Activated naive CD4-positive, alpha-beta T cell treated with anti-CD3 and anti-CD28 coated beads, Interleukin-2, amount 10 ng/mL, durations not matched to agents 7 days and 5 days (primary cell): ENCODE measurements at regions not wholly inside any gene's neighbourhood (a gene's known extent, or its start where the extent isn't known, plus 50 kb on each side); places are given as distances from the start of the nearest gene placed in this dataset.
"Not testable (repeated sequence)": the region's sequence is repeated elsewhere in the genome, so short reads cannot be mapped to it uniquely, and the experiment has no call there.

Experiments
- CTCF ChIA-PET: fragments of 350-600 bp; sonication (Branson Sonifier 250); formaldehyde crosslinking; loops from one replicate; lab custom pipeline; 2021; ENCODE audit warnings: antibody characterized with exemption; lab: Charles Lee
- DNase-seq: peaks from one replicate; pipeline ENCODE4 v3.0.0-alpha.2; 2020
- H3K27ac Mint-ChIP-seq: one replicate; pipeline ENCODE4 v1.8.0; 2021; ENCODE audit warnings: mild to moderate bottlenecking, moderate library complexity, mixed read lengths
- H3K27me3 Mint-ChIP-seq: one replicate; pipeline ENCODE4 v1.8.0; 2021; ENCODE audit warnings: mild to moderate bottlenecking, mixed read lengths
- H3K36me3 Mint-ChIP-seq: one replicate; pipeline ENCODE4 v1.8.0; 2021; ENCODE audit warnings: mixed read lengths
- H3K4me1 Mint-ChIP-seq: one replicate; pipeline ENCODE4 v1.8.0; 2021; ENCODE audit warnings: mixed read lengths
- H3K4me3 Mint-ChIP-seq: one replicate; pipeline ENCODE4 v1.8.0; 2021; ENCODE audit warnings: mild to moderate bottlenecking, moderate library complexity, mixed read lengths
- H3K9me3 Mint-ChIP-seq: one replicate; pipeline ENCODE4 v1.8.0; 2021; ENCODE audit warnings: mixed read lengths

DNA sequence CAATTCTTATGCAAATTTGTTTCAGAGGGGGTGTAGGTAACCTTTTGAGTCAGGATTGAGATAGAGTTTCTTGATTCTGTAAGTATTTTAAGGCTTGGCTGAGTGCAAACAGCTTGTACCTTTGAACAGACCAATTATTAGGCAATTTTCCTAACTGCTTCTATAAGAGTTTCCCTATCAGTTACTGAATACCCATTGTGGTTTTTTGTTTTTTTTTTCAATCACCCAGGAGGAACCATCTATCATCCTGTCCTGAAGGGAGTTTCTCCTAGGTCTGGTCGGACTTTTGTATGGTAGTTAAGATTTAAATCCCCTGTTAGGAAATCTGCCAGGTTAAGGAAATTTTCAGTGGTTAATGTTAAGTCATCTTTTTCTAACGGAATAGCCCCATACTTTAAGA is 319.4 kb upstream of the SLC39A10 start:
- H3K4me1 Mint-ChIP-seq, result no peaks in the 10 kb centered on the region
- H3K4me3 Mint-ChIP-seq, result no peak overlapping the region
- CTCF ChIA-PET, result no interaction called here
- H3K36me3 Mint-ChIP-seq, result peaks cover 3% of the 10 kb centered on the region
- no peak overlapping the region for H3K27ac Mint-ChIP-seq
- H3K27me3 Mint-ChIP-seq, result no peaks in the 10 kb centered on the region
- H3K9me3 Mint-ChIP-seq, result peaks cover 2% of the 10 kb centered on the region
- DNase-seq, result no peak

- Mint-ChIP-seq H3K27me3 (no peaks in the 10 kb centered on the region), H3K9me3 (peaks cover 5% of the 10 kb centered on the region), H3K4me1 (peaks cover 3% of the 10 kb centered on the region), H3K4me3 (no peak overlapping the region), H3K36me3 (peaks cover 7% of the 10 kb centered on the region), H3K27ac (no peak overlapping the region)
- CTCF ChIA-PET, result no interaction called here
- DNase-seq, result no peak
These were observed 323.2 kb upstream of the SLC39A10 start for GRCh38 chr2:195333869-195334268.

- no peaks in the 10 kb centered on the region for H3K27me3 Mint-ChIP-seq
- H3K27ac Mint-ChIP-seq, result no peak overlapping the region
These were observed 325.1 kb upstream of the SLC39A10 start for GRCh38 chr2:195331966-195332365.

GRCh38 chr2:195331129-195331528 is 325.9 kb upstream of the SLC39A10 start:
- no peaks in the 10 kb centered on the region for H3K27me3 Mint-ChIP-seq
- no peak for DNase-seq
- CTCF ChIA-PET, result interaction anchor here (1.3 to 1.9 kb wide), 2 partner anchors 10 to 12 kb away, joined by 4 to 6 read pairs; no protein-coding TSS in a partner anchor
- H3K4me1 Mint-ChIP-seq, result peaks cover 3% of the 10 kb centered on the region
- H3K9me3 Mint-ChIP-seq, result peaks cover 3% of the 10 kb centered on the region
- H3K36me3 Mint-ChIP-seq, result peaks cover 7% of the 10 kb centered on the region
- H3K4me3 Mint-ChIP-seq, result no peak overlapping the region
- H3K27ac Mint-ChIP-seq, result no peak overlapping the region

More at GRCh38 chr2:195331966-195332365, 325.1 kb upstream of the SLC39A10 start:
- Mint-ChIP-seq H3K4me1 (peaks cover 3% of the 10 kb centered on the region), H3K9me3 (peaks cover 5% of the 10 kb centered on the region), H3K4me3 (no peak overlapping the region), H3K36me3 (peaks cover 7% of the 10 kb centered on the region)
- DNase-seq, result no peak
- CTCF ChIA-PET, result interaction anchor here (1.9 kb wide), 1 partner anchor 9 kb away, joined by 6 read pairs; no protein-coding TSS in a partner anchor

DNA sequence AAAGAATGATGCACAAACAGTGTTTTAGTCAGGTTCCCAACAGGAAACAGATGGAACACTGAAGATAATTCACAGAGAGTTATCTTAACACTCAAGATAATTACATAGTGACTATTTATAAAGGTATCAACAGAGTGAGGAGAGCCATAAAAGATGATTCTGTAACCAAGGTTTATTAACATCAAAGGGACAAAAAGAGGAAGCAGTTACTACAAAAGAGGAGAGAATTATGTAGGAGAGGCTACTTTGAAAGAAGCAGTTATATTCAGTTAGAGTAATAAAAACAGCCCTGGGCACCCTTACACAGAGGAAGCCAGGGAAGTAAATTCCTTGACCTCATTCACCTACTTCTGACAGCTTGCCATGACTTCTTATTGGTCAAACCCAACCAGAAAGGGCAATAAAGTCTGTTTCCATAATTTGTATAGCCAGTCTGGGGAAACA is 326.5 kb upstream of the SLC39A10 start:
- H3K4me1 Mint-ChIP-seq, result peaks cover 3% of the 10 kb centered on the region
- CTCF ChIA-PET, result interaction anchor here (1.3 to 1.9 kb wide), 2 partner anchors 10 to 11 kb away, joined by 4 to 6 read pairs; no protein-coding TSS in a partner anchor
- no peak overlapping the region for H3K27ac Mint-ChIP-seq
- peaks cover 7% of the 10 kb centered on the region for H3K36me3 Mint-ChIP-seq
- H3K27me3 Mint-ChIP-seq, result no peaks in the 10 kb centered on the region
- peaks cover 3% of the 10 kb centered on the region for H3K9me3 Mint-ChIP-seq
- DNase-seq, result no peak
- no peak overlapping the region for H3K4me3 Mint-ChIP-seq

GRCh38 chr2:195329784-195330183 is 327.2 kb upstream of the SLC39A10 start:
- not testable (repeated sequence) for H3K9me3 Mint-ChIP-seq, H3K36me3 Mint-ChIP-seq, H3K4me3 Mint-ChIP-seq, H3K4me1 Mint-ChIP-seq, H3K27ac Mint-ChIP-seq, DNase-seq, H3K27me3 Mint-ChIP-seq
- CTCF ChIA-PET, result interaction anchor here (1.3 to 1.9 kb wide), 2 partner anchors 10 to 11 kb away, joined by 4 to 6 read pairs; no protein-coding TSS in a partner anchor

DNA sequence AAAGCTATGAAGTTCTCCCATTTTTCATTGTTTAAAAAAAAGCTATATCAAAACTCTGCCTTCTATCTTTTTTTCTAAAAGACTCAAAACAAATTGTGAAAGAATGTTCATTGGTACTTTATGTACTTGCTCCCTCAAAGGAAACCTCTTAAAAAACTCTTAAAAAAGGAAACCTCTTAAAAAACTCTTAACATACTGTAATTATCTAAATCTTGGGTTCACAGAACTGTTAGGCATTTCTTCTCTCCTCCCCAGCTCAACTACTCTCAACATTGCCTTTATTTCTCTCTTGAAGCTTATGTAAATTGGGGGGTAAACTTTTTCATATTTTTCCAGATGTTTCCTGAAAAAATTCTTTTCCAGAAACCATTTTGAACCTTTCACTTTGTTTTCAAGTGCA is 330.5 kb upstream of the SLC39A10 start:
- Mint-ChIP-seq H3K36me3 (peaks cover 4% of the 10 kb centered on the region), H3K27ac (no peak overlapping the region), H3K4me3 (no peak overlapping the region), H3K9me3 (peaks cover 7% of the 10 kb centered on the region), H3K27me3 (no peaks in the 10 kb centered on the region), H3K4me1 (peaks cover 3% of the 10 kb centered on the region)
- CTCF ChIA-PET, result no interaction called here
- no peak for DNase-seq

DNA sequence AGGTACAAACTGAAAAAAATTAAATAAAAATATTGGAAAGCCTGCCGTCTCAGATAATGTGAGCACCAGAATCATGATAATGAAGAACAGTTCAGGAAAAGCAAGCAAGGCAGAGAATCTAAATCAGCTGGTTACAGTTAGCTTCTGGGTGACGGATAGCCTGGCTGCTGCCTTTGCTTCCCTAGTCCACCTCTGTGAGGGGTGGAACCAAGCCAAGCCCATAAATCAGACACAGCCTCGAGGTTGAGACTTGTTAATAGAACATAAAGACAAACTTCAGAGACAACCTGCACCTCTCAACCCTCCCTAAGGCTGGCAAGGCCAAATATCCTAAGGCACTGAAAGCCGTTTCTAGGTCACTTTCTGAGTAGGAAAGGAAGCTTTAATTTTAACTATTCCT is 334.7 kb upstream of the SLC39A10 start:
- CTCF ChIA-PET, result interaction anchor here (1.0 kb wide), 1 partner anchor 552 kb away, joined by 3 read pairs; no protein-coding TSS in a partner anchor
- peaks cover 3% of the 10 kb centered on the region for H3K9me3 Mint-ChIP-seq
- H3K27me3 Mint-ChIP-seq, result no peaks in the 10 kb centered on the region
- peaks cover 20% of the 10 kb centered on the region for H3K4me1 Mint-ChIP-seq
- DNase-seq, result no peak
- H3K36me3 Mint-ChIP-seq, result no peaks in the 10 kb centered on the region
- no peak overlapping the region for H3K4me3 Mint-ChIP-seq
- H3K27ac Mint-ChIP-seq, result no peak overlapping the region

GRCh38 chr2:195320413-195320973 is 336.5 kb upstream of the SLC39A10 start:
- H3K36me3 Mint-ChIP-seq, result no peaks in the 10 kb centered on the region
- no peak for DNase-seq
- H3K4me1 Mint-ChIP-seq, result peaks cover 22% of the 10 kb centered on the region
- no peaks in the 10 kb centered on the region for H3K27me3 Mint-ChIP-seq
- H3K9me3 Mint-ChIP-seq, result peaks cover 3% of the 10 kb centered on the region
- CTCF ChIA-PET, result interaction anchor here (1.1 to 4.2 kb wide), 4 partner anchors 161 to 345 kb away, joined by 3 to 41 read pairs (median 11); no protein-coding TSS in a partner anchor
- no peak overlapping the region for H3K27ac Mint-ChIP-seq
- no peak overlapping the region for H3K4me3 Mint-ChIP-seq

GRCh38 chr2:195319548-195320412 is 337.2 kb upstream of the SLC39A10 start:
- no peak for DNase-seq
- Mint-ChIP-seq H3K27me3 (no peaks in the 10 kb centered on the region), H3K4me3 (no peak overlapping the region), H3K36me3 (no peaks in the 10 kb centered on the region), H3K9me3 (peaks cover 3% of the 10 kb centered on the region), H3K27ac (no peak overlapping the region), H3K4me1 (peaks cover 22% of the 10 kb centered on the region)
- CTCF ChIA-PET, result interaction anchor here (0.9 to 4.2 kb wide), 6 partner anchors 11 to 345 kb away, joined by 3 to 41 read pairs (median 4); no protein-coding TSS in a partner anchor

- H3K4me3 Mint-ChIP-seq, result no peak overlapping the region
- peaks cover 22% of the 10 kb centered on the region for H3K4me1 Mint-ChIP-seq
- no peaks in the 10 kb centered on the region for H3K27me3 Mint-ChIP-seq
- H3K9me3 Mint-ChIP-seq, result peaks cover 2% of the 10 kb centered on the region
- CTCF ChIA-PET, result interaction anchor here (0.7 to 4.2 kb wide), 6 partner anchors 11 to 1976 kb away, joined by 3 to 41 read pairs (median 4); no protein-coding TSS in a partner anchor
- H3K36me3 Mint-ChIP-seq, result no peaks in the 10 kb centered on the region
- DNase-seq, result no peak
- H3K27ac Mint-ChIP-seq, result no peak overlapping the region
These were observed 337.9 kb upstream of the SLC39A10 start for GRCh38 chr2:195319112-195319460.

- H3K4me1 Mint-ChIP-seq, result peaks cover 22% of the 10 kb centered on the region
- H3K36me3 Mint-ChIP-seq, result no peaks in the 10 kb centered on the region
- no peaks in the 10 kb centered on the region for H3K27me3 Mint-ChIP-seq
- no peaks in the 10 kb centered on the region for H3K9me3 Mint-ChIP-seq
- CTCF ChIA-PET, result interaction anchor here (0.7 to 4.2 kb wide), 6 partner anchors 12 to 1975 kb away, joined by 3 to 41 read pairs (median 4); no protein-coding TSS in a partner anchor
- H3K4me3 Mint-ChIP-seq, result no peak overlapping the region
- H3K27ac Mint-ChIP-seq, result no peak overlapping the region
- peak; percentile 63 for DNase-seq
These were observed 338.4 kb upstream of the SLC39A10 start for GRCh38 chr2:195318440-195319111.

DNA sequence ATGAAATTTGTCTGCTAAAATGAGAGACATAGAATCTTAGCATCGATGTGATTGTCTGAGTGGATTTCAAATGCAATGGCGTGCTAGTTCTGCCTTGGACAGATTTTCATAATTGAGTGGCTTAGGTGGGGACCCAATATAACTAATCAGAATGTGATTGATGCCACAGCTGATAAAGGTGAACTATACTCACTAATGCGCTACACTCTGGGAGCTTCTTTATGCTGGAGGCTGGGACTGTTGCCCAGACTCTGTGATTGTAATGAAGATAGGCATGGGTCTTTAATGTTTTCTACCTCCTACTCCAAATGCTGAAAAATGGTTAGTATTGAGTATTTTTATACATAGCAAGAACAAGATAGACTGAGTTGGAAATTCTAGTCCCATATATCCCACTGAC is 339.5 kb upstream of the SLC39A10 start:
- no peak overlapping the region for H3K4me3 Mint-ChIP-seq
- peaks cover 22% of the 10 kb centered on the region for H3K4me1 Mint-ChIP-seq
- no peaks in the 10 kb centered on the region for H3K9me3 Mint-ChIP-seq
- H3K27me3 Mint-ChIP-seq, result no peaks in the 10 kb centered on the region
- DNase-seq, result no peak
- H3K36me3 Mint-ChIP-seq, result no peaks in the 10 kb centered on the region
- CTCF ChIA-PET, result interaction anchor here (4.2 kb wide), 1 partner anchor 343 kb away, joined by 41 read pairs; no protein-coding TSS in a partner anchor
- no peak overlapping the region for H3K27ac Mint-ChIP-seq

DNA sequence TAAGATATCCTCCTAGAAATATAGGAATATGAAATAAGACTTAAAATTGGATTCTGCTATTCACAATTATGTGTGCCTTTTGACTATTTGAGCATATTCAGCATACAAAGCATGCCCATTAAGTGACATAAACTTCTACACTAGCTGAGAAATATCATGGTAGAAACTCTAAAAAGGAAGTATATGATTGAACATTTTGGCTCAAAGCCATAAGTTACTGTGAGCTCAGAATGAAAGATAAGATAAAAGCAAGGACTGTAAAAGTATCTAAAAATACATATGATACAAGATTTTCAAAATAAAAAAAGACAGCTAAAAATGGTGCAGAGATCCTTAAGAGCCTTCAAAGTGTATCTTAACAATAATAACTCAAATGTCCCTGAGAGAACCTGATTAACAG is 340.5 kb upstream of the SLC39A10 start:
- no peak overlapping the region for H3K4me3 Mint-ChIP-seq

More for the DNA sequence above, 340.5 kb upstream of the SLC39A10 start:
- H3K27me3 Mint-ChIP-seq, result no peaks in the 10 kb centered on the region
- no peak for DNase-seq
- no peak overlapping the region for H3K27ac Mint-ChIP-seq
- no peaks in the 10 kb centered on the region for H3K36me3 Mint-ChIP-seq
- H3K4me1 Mint-ChIP-seq, result peaks cover 22% of the 10 kb centered on the region
- CTCF ChIA-PET, result interaction anchor here (1.0 kb wide), 1 partner anchor 43 kb away, joined by 3 read pairs; no protein-coding TSS in a partner anchor
- no peaks in the 10 kb centered on the region for H3K9me3 Mint-ChIP-seq
